ENCODE measurements at regions not wholly inside any gene's neighbourhood (a gene's known extent, or its start where the extent isn't known, plus 50 kb on each side); places are given as distances from the start of the nearest gene placed in this dataset.

GRCh38 chr5:157911568-157911967 lies 52.6 kb upstream of the CLINT1 start:
- H3K27me3 ChIP-seq: no peaks in the 10 kb centered on the region
- H3K4me2 ChIP-seq: no peak overlapping the region
- H3K4me1 ChIP-seq: peaks cover 6 to 29% (median 24%) of the 10 kb centered on the region in 10 experiments; a peak in 19 of 20 replicates
- H3K9ac ChIP-seq: no peak overlapping the region
- H3K9me3 ChIP-seq (replicated peaks in 1 of 11): no peaks in the 10 kb centered on the region
- H4K20me1 ChIP-seq: no peaks in the 10 kb centered on the region
- H3K36me3 ChIP-seq: no peaks in the 10 kb centered on the region
- no peak for TF ChIP-seq Cebpa-rat (IDR thresholded peaks at IDR 0.05)
- H3K27ac ChIP-seq: peak overlapping the region in 1 of 11 experiments; percentile 14; a peak in 1 of 22 replicates
- H3K4me3 ChIP-seq: no peak overlapping the region
